Stimulated activated CD4-positive, alpha-beta T cell treated with anti-CD3 and anti-CD28 coated beads, TNF-alpha, amount 100 ng/mL, for 1 hour (primary cell): ENCODE measurements at regions not wholly inside any gene's neighbourhood (a gene's known extent, or its start where the extent isn't known, plus 50 kb on each side); places are given as distances from the start of the nearest gene placed in this dataset.

Experiments
- DNase-seq, 3 donors: peaks; one replicate each; pipeline ENCODE4 v3.0.0-alpha.2; 2020; ENCODE audit warnings: low read depth in 3 of 3, low spot score in 1 of 3

GRCh38 chr20:59376109-59376841 is 75.9 kb downstream of the EDN3 start:
- no peak for DNase-seq

GRCh38 chr20:59376998-59377397 is 76.6 kb downstream of the EDN3 start:
- no peak for DNase-seq

GRCh38 chr20:59377842-59378241 is 77.4 kb downstream of the EDN3 start:
- DNase-seq: no peak

- no peak for DNase-seq
Measured at GRCh38 chr20:59378396-59378795, 78.0 kb downstream of the EDN3 start.

GRCh38 chr20:59378966-59379365 is 78.6 kb downstream of the EDN3 start:
- DNase-seq: no peak

- no peak for DNase-seq
Measured at GRCh38 chr20:59381689-59382088, 81.3 kb downstream of the EDN3 start.

GRCh38 chr20:59382157-59382725 is 81.8 kb downstream of the EDN3 start:
- no peak for DNase-seq

GRCh38 chr20:59382907-59383306 is 82.5 kb downstream of the EDN3 start:
- no peak for DNase-seq

- DNase-seq: no peak
Measured at GRCh38 chr20:59385038-59385437, 84.6 kb downstream of the EDN3 start.

GRCh38 chr20:59385480-59385879 is 85.1 kb downstream of the EDN3 start:
- no peak for DNase-seq

- no peak for DNase-seq
Measured at GRCh38 chr20:59386809-59387208, 86.4 kb downstream of the EDN3 start.

GRCh38 chr20:59387891-59388290 is 87.5 kb downstream of the EDN3 start:
- DNase-seq: no peak

- no peak for DNase-seq
Measured at GRCh38 chr20:59388402-59388801, 88.0 kb downstream of the EDN3 start.

GRCh38 chr20:59390437-59390836 is 90.0 kb downstream of the EDN3 start:
- no peak for DNase-seq

GRCh38 chr20:59391975-59392374 is 91.6 kb downstream of the EDN3 start:
- no peak for DNase-seq

GRCh38 chr20:59392736-59393135 is 92.3 kb downstream of the EDN3 start:
- DNase-seq: no peak

- DNase-seq: no peak
Measured at GRCh38 chr20:59393142-59393541, 92.7 kb downstream of the EDN3 start.

GRCh38 chr20:59395729-59396128 is 95.3 kb downstream of the EDN3 start:
- DNase-seq: no peak

- no peak for DNase-seq
Measured at GRCh38 chr20:59398537-59399205, 98.3 kb downstream of the EDN3 start.

- DNase-seq: no peak
Measured at GRCh38 chr20:59399426-59400099, 99.2 kb downstream of the EDN3 start.

GRCh38 chr20:59400708-59401107 is 100.3 kb downstream of the EDN3 start:
- no peak for DNase-seq

GRCh38 chr20:59402681-59403080 is 102.3 kb downstream of the EDN3 start:
- no peak for DNase-seq
